ENCODE measurements at regions not wholly inside any gene's neighbourhood (a gene's known extent, or its start where the extent isn't known, plus 50 kb on each side); places are given as distances from the start of the nearest gene placed in this dataset.

DNA sequence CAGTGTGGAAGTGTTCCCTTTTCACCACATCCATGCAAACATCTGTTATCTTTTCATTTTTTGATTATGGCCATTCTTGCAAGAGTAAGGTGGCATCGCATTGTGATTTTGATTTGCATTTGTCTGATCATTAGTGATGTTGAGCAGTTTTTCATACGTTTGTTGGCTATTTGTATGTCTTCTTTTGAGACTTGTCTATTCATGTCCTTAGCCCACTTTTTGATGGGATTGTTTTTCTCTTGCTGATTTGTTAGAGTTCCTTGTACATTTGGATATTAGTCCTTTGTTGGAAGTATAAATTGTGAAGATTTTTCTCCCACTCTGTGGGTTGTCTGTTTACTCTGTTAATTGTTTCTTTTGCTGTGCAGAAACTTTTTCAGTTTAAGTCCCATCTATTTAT lies 244.5 kb upstream of the PRICKLE1 start:
- TF ChIP-seq JUND (IDR thresholded peaks at IDR 0.05) (no peak), RAD21 (IDR thresholded peaks at IDR 0.05) (no peak), EGR1 (IDR thresholded peaks at IDR 0.05; ENCODE audit: low read depth in 2 of 2) (no peak), SP1 (IDR thresholded peaks at IDR 0.05) (no peak), TAF1 (conservative IDR thresholded peaks at IDR 0.05) (no peak), GABPA (IDR thresholded peaks at IDR 0.05 in 1 of 2, conservative IDR thresholded peaks at IDR 0.05 in 1 of 2) (no peak), RXRA (IDR thresholded peaks at IDR 0.05) (no peak)
- TF ChIP-seq, protein P1, sequence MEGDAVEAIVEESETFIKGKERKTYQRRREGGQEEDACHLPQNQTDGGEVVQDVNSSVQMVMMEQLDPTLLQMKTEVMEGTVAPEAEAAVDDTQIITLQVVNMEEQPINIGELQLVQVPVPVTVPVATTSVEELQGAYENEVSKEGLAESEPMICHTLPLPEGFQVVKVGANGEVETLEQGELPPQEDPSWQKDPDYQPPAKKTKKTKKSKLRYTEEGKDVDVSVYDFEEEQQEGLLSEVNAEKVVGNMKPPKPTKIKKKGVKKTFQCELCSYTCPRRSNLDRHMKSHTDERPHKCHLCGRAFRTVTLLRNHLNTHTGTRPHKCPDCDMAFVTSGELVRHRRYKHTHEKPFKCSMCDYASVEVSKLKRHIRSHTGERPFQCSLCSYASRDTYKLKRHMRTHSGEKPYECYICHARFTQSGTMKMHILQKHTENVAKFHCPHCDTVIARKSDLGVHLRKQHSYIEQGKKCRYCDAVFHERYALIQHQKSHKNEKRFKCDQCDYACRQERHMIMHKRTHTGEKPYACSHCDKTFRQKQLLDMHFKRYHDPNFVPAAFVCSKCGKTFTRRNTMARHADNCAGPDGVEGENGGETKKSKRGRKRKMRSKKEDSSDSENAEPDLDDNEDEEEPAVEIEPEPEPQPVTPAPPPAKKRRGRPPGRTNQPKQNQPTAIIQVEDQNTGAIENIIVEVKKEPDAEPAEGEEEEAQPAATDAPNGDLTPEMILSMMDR (IDR thresholded peaks at IDR 0.05; ENCODE audit: low read depth, low read length, missing input control): no peak
- TF ChIP-seq, protein P2, sequence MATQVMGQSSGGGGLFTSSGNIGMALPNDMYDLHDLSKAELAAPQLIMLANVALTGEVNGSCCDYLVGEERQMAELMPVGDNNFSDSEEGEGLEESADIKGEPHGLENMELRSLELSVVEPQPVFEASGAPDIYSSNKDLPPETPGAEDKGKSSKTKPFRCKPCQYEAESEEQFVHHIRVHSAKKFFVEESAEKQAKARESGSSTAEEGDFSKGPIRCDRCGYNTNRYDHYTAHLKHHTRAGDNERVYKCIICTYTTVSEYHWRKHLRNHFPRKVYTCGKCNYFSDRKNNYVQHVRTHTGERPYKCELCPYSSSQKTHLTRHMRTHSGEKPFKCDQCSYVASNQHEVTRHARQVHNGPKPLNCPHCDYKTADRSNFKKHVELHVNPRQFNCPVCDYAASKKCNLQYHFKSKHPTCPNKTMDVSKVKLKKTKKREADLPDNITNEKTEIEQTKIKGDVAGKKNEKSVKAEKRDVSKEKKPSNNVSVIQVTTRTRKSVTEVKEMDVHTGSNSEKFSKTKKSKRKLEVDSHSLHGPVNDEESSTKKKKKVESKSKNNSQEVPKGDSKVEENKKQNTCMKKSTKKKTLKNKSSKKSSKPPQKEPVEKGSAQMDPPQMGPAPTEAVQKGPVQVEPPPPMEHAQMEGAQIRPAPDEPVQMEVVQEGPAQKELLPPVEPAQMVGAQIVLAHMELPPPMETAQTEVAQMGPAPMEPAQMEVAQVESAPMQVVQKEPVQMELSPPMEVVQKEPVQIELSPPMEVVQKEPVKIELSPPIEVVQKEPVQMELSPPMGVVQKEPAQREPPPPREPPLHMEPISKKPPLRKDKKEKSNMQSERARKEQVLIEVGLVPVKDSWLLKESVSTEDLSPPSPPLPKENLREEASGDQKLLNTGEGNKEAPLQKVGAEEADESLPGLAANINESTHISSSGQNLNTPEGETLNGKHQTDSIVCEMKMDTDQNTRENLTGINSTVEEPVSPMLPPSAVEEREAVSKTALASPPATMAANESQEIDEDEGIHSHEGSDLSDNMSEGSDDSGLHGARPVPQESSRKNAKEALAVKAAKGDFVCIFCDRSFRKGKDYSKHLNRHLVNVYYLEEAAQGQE (IDR thresholded peaks at IDR 0.05): no peak
- TF ChIP-seq, protein P3, sequence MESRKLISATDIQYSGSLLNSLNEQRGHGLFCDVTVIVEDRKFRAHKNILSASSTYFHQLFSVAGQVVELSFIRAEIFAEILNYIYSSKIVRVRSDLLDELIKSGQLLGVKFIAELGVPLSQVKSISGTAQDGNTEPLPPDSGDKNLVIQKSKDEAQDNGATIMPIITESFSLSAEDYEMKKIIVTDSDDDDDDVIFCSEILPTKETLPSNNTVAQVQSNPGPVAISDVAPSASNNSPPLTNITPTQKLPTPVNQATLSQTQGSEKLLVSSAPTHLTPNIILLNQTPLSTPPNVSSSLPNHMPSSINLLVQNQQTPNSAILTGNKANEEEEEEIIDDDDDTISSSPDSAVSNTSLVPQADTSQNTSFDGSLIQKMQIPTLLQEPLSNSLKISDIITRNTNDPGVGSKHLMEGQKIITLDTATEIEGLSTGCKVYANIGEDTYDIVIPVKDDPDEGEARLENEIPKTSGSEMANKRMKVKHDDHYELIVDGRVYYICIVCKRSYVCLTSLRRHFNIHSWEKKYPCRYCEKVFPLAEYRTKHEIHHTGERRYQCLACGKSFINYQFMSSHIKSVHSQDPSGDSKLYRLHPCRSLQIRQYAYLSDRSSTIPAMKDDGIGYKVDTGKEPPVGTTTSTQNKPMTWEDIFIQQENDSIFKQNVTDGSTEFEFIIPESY (IDR thresholded peaks at IDR 0.05): no peak

Data from liver (tissue), 3 donors.